Fibroblast of mammary gland (primary cell): ENCODE measurements at regions not wholly inside any gene's neighbourhood (a gene's known extent, or its start where the extent isn't known, plus 50 kb on each side); places are given as distances from the start of the nearest gene placed in this dataset.

Source experiments
- DNase-seq: peaks from one replicate; pipeline ENCODE4 v3.0.0-alpha.2; 2010; ENCODE audit warnings: low read depth
- H3K4me3 ChIP-seq: 2 replicates; pipeline ENCODE4 v1.5.1; 2011; ENCODE audit warnings: low read depth, mild to moderate bottlenecking, low read length, moderate library complexity; ENCODE audit not compliant: control insufficient read depth
- CTCF ChIP-seq: conservative IDR thresholded peaks from 2 replicates; pipeline ENCODE4 v1.5.1; 2011; ENCODE audit warnings: low read depth, low read length, inconsistent platforms; ENCODE audit not compliant: control insufficient read depth, insufficient read depth

DNA sequence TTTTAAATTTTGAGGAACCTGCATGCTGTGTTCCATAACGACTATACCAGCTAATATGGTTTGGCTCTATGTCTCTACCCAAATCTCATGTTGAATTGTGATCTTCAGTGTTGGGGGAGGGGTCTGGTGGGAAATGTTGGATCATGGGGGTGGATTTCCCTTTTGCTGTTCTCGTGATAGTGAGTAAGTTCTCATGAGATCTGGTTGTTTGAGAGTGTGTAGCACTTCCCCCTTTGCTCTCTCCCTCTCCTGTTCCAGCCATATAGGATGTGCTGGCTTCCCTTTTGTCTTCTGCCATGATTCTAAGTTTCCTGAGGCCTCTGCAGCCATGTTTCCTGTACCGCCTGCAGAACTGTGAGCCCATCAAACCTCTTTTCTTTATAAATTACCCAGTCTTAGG is 61.8 kb upstream of the NEDD9 start:
- no peak for DNase-seq
- H3K4me3 ChIP-seq: no peak overlapping the region

DNA sequence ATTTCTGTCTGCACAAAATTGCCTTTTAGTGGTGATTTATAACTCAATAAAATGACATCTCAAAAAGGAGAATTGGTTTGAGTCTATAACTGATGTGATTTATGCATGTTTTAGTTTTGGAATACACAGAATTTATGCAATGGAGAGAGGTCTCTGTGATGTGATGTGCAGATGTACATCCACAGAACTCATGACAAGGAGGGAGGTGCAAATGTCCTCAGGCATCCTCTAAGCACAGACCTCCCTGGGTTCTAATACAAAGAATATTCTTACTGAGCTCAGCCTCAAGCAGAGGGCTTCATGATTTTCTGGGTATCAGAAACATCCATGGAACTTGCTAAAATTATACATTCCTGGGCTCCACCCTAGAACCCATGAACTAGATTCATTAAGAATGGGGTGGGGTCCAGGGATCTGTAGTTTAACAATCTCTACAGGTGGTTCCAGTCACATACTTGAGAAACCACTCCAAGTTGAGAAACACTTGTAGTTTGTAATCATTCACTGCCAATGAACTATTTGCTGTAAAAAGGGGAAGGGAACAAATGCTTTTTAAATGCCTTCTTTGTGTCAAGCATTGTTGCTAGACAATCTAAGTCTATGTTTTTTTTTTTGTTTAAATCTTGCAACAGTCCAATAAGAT is 60.2 kb upstream of the NEDD9 start:
- no peak overlapping the region for H3K4me3 ChIP-seq
- DNase-seq: no peak
- TF ChIP-seq CTCF: no peak

More for the DNA sequence above, 61.8 kb upstream of the NEDD9 start:
- no peak for TF ChIP-seq CTCF

- no peak overlapping the region for H3K4me3 ChIP-seq
- no peak for DNase-seq
Measured at GRCh38 chr6:11292091-11292490, 59.6 kb upstream of the NEDD9 start.

GRCh38 chr6:11291582-11291981 is 59.1 kb upstream of the NEDD9 start:
- DNase-seq: no peak
- TF ChIP-seq CTCF: no peak
- H3K4me3 ChIP-seq: no peak overlapping the region

More at GRCh38 chr6:11292091-11292490, 59.6 kb upstream of the NEDD9 start:
- no peak for TF ChIP-seq CTCF

DNA sequence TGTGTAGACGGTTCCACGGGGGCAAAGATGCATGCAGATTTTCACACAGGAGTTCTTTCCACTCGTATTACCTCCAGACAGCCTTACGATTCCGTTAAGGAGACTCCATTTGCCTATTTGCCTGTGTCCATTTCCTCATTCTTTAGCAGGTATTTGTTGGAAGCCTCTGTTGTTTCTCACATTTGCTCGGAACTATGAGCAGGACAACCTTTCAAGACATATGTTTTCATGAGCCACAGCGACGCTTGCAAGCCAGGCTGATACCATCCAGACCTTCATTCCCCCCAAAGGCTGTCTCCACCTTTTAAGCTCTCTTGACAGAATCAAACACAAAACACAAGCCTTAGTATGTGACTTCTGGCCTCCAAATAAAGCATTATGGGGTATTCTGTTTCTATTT is 57.6 kb upstream of the NEDD9 start:
- no peak for DNase-seq
- no peak for TF ChIP-seq CTCF
- H3K4me3 ChIP-seq: no peak overlapping the region

GRCh38 chr6:11288065-11288464 is 55.6 kb upstream of the NEDD9 start:
- no peak overlapping the region for H3K4me3 ChIP-seq
- no peak for TF ChIP-seq CTCF
- no peak for DNase-seq

- no peak overlapping the region for H3K4me3 ChIP-seq
- TF ChIP-seq CTCF: no peak
- DNase-seq: no peak
Measured at GRCh38 chr6:11284996-11285395, 52.5 kb upstream of the NEDD9 start.
